Fibroblast of lung (primary cell): ENCODE measurements at regions not wholly inside any gene's neighbourhood (a gene's known extent, or its start where the extent isn't known, plus 50 kb on each side); places are given as distances from the start of the nearest gene placed in this dataset.

Experiments used
- DNase-seq, 2 donors: peaks; one replicate each; pipeline versions ENCODE4 v3.0.0 to v3.0.0-alpha.2; 2010; ENCODE audit warnings: low read depth in 2 of 2
- H2AFZ ChIP-seq: 2 replicates; pipeline ENCODE4 v1.5.1; 2012; ENCODE audit warnings: low read length, control low read depth, inconsistent platforms
- H3K27ac ChIP-seq: 2 replicates; pipeline ENCODE4 v1.5.1; 2011; ENCODE audit warnings: low read length, control low read depth; ENCODE audit not compliant: insufficient read depth
- H3K27me3 ChIP-seq: 2 replicates; pipeline ENCODE4 v1.5.1; 2011; ENCODE audit warnings: mild to moderate bottlenecking, low read length; ENCODE audit not compliant: control insufficient read depth, insufficient read depth
- H3K36me3 ChIP-seq: 2 replicates; pipeline ENCODE4 v1.5.1; 2011; ENCODE audit warnings: low read length; ENCODE audit not compliant: control insufficient read depth, insufficient read depth
- H3K4me1 ChIP-seq: 2 replicates; pipeline ENCODE4 v1.5.1; 2011; ENCODE audit warnings: low read length; ENCODE audit not compliant: control insufficient read depth, insufficient read depth; ENCODE audit errors: extremely low read depth
- H3K4me2 ChIP-seq: 2 replicates; pipeline ENCODE4 v1.5.1; 2011; ENCODE audit warnings: low read length, control low read depth; ENCODE audit not compliant: insufficient read depth; ENCODE audit errors: extremely low read depth
- H3K4me3 ChIP-seq, 4 experiments: fragments of 200-600 bp in 1 of 4; sonication (generic) in 1 of 4; replicated peaks in 1 of 4; 2 replicates each; pipeline ENCODE4 v1.5.1; 2011 to 2016; ENCODE audit warnings: low read length in 4 of 4, low read depth in 3 of 4, mild to moderate bottlenecking in 3 of 4, control low read depth in 2 of 4, inconsistent platforms in 1 of 4, mixed read lengths in 1 of 4; ENCODE audit not compliant: insufficient read depth in 1 of 4; ENCODE audit errors: control extremely low read depth in 1 of 4
- H3K79me2 ChIP-seq: 2 replicates; pipeline ENCODE4 v1.5.1; 2012; ENCODE audit warnings: mild to moderate bottlenecking, low read length, inconsistent platforms; ENCODE audit not compliant: control insufficient read depth, insufficient read depth
- H3K9ac ChIP-seq: 2 replicates; pipeline ENCODE4 v1.5.1; 2011; ENCODE audit warnings: mild to moderate bottlenecking, low read length, control low read depth; ENCODE audit not compliant: insufficient read depth
- H3K9me3 ChIP-seq: 2 replicates; pipeline ENCODE4 v1.5.1; 2012; ENCODE audit warnings: low read depth, low read length; ENCODE audit not compliant: control insufficient read depth, insufficient read depth
- H4K20me1 ChIP-seq: 2 replicates; pipeline ENCODE4 v1.5.1; 2011; ENCODE audit warnings: low read length; ENCODE audit not compliant: control insufficient read depth, insufficient read depth; ENCODE audit errors: extremely low read depth
- EZH2 ChIP-seq: IDR thresholded peaks from 2 replicates; pipeline ENCODE4 v1.5.1; 2012; ENCODE audit warnings: low read length, control low read depth, mild to moderate bottlenecking; ENCODE audit errors: missing control alignments
- TF ChIP-seq, protein P1 (sequence below), 2 donors: IDR thresholded peaks in 1 of 2; conservative IDR thresholded peaks in 1 of 2; 1 replicate in 1 of 2; 2 replicates in 1 of 2; pipeline ENCODE4 v1.5.1; 2011 to 2012; ENCODE audit warnings: low read length in 2 of 2, control low read depth in 1 of 2, inconsistent platforms in 1 of 2, low read depth in 1 of 2, mild to moderate bottlenecking in 1 of 2

DNA sequence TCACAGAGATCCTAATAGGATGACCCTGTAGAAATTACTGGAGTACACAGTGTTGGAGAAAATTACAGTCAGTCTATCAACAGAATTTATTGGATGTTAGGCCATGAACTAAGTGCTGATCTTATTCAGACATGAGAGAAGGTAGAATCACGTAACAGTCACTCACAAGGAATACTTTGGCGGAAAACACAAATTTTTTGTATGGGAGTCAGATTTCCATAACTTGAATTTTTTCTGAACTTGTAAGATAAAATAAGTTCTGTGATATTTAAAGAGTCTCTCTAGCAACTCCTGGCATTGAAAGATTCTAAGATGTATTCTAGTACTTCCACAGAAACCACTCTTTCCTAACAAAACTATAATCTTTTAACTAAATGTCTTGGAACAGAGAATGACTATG lies 178.8 kb upstream of the MME start:
- no peaks in the 10 kb centered on the region for H3K27me3 ChIP-seq
- no peak overlapping the region for H3K4me3 ChIP-seq
- no peaks in the 10 kb centered on the region for H3K9me3 ChIP-seq
- TF ChIP-seq, protein P1, sequence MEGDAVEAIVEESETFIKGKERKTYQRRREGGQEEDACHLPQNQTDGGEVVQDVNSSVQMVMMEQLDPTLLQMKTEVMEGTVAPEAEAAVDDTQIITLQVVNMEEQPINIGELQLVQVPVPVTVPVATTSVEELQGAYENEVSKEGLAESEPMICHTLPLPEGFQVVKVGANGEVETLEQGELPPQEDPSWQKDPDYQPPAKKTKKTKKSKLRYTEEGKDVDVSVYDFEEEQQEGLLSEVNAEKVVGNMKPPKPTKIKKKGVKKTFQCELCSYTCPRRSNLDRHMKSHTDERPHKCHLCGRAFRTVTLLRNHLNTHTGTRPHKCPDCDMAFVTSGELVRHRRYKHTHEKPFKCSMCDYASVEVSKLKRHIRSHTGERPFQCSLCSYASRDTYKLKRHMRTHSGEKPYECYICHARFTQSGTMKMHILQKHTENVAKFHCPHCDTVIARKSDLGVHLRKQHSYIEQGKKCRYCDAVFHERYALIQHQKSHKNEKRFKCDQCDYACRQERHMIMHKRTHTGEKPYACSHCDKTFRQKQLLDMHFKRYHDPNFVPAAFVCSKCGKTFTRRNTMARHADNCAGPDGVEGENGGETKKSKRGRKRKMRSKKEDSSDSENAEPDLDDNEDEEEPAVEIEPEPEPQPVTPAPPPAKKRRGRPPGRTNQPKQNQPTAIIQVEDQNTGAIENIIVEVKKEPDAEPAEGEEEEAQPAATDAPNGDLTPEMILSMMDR (conservative IDR thresholded peaks at IDR 0.05 in 1 of 2, IDR thresholded peaks at IDR 0.05 in 1 of 2; ENCODE audit: low read depth in 1 of 2, low read length in 2 of 2): no peak
- TF ChIP-seq EZH2: no peak
- no peak overlapping the region for H2AFZ ChIP-seq
- no peak for DNase-seq
- H3K4me2 ChIP-seq: no peak overlapping the region
- H3K27ac ChIP-seq: no peak overlapping the region
- H3K79me2 ChIP-seq: no peaks in the 10 kb centered on the region
- H3K4me1 ChIP-seq: no peaks in the 10 kb centered on the region
- no peaks in the 10 kb centered on the region for H3K36me3 ChIP-seq
- no peak overlapping the region for H3K9ac ChIP-seq
- no peaks in the 10 kb centered on the region for H4K20me1 ChIP-seq

DNA sequence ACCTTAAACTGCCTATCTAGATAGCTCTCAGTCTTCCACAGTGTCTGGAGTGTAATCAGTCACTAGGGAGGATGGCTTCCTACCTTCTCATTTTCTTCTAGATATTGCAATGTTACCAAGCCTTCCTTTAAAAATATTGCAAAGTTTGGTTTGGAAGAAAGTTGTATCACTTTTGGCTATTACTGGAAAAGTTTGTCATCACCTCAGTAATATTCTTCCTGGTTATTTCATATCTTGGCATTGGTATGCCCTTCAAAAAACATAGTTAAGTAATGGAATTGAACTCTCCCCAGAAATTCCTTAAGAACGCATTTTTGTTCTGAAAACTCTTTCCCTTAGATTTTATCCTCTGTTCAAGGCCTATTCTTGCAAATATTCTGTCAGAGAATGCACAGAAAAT lies 179.3 kb upstream of the MME start:
- no peak for DNase-seq
- Histone ChIP-seq H3K27me3 (no peaks in the 10 kb centered on the region), H4K20me1 (no peaks in the 10 kb centered on the region), H3K4me2 (no peak overlapping the region), H3K4me1 (no peaks in the 10 kb centered on the region), H3K79me2 (no peaks in the 10 kb centered on the region), H3K4me3 (no peak overlapping the region), H3K9me3 (no peaks in the 10 kb centered on the region), H3K27ac (no peak overlapping the region), H3K36me3 (no peaks in the 10 kb centered on the region), H2AFZ (no peak overlapping the region), H3K9ac (no peak overlapping the region)
- no peak for TF ChIP-seq EZH2
- TF ChIP-seq, protein P1 (conservative IDR thresholded peaks at IDR 0.05 in 1 of 2, IDR thresholded peaks at IDR 0.05 in 1 of 2; ENCODE audit: low read depth in 1 of 2, low read length in 2 of 2): no peak

DNA sequence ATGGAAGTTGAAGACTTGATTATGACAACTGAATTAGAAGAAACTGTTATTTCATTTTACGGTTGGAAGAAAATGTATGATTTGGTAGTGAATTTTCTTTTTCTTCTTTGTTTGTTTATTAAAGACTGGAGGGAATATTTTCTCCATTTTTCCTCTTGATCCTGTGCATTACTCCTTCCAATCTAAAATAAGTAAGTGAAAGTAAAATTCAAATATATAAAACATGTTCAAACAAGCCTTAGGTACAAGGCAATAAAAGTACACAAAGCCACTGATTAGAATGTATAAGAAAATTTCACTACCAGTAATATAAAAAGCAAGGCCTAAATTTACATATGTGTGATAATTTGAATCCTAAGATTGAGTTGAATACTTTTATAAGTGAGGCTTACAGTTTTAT lies 181.2 kb upstream of the MME start:
- H3K4me1 ChIP-seq: no peaks in the 10 kb centered on the region
- no peaks in the 10 kb centered on the region for H3K27me3 ChIP-seq
- TF ChIP-seq EZH2: no peak
- TF ChIP-seq, protein P1 (conservative IDR thresholded peaks at IDR 0.05 in 1 of 2, IDR thresholded peaks at IDR 0.05 in 1 of 2; ENCODE audit: low read depth in 1 of 2, low read length in 2 of 2): no peak
- DNase-seq: peak in 1 of 2 donors; percentile 10
- no peaks in the 10 kb centered on the region for H4K20me1 ChIP-seq
- H3K9me3 ChIP-seq: no peaks in the 10 kb centered on the region
- H2AFZ ChIP-seq: peak overlapping the region; percentile 54
- no peaks in the 10 kb centered on the region for H3K79me2 ChIP-seq
- H3K36me3 ChIP-seq: no peaks in the 10 kb centered on the region
- H3K9ac ChIP-seq: no peak overlapping the region
- no peak overlapping the region for H3K4me3 ChIP-seq
- no peak overlapping the region for H3K27ac ChIP-seq
- no peak overlapping the region for H3K4me2 ChIP-seq
